H1 (cell line): ENCODE measurements at regions not wholly inside any gene's neighbourhood (a gene's known extent, or its start where the extent isn't known, plus 50 kb on each side); places are given as distances from the start of the nearest gene placed in this dataset.

Experiments
- CTCF ChIA-PET: fragments of 300-600 bp; sonication (Branson Sonifier 250); formaldehyde crosslinking; loops from one replicate; lab custom pipeline; 2021; ENCODE audit not compliant: partially characterized antibody; lab: Charles Lee
- POLR2A ChIA-PET: fragments of 300-600 bp; sonication (Branson Sonifier 250); formaldehyde crosslinking; loops from one replicate; lab custom pipeline; 2021; ENCODE audit warnings: inconsistent platforms; ENCODE audit not compliant: partially characterized antibody; lab: Charles Lee
- DNase-seq, 2 experiments: peaks; one replicate each; pipeline versions ENCODE4 v3.0.0 to v3.0.0-alpha.2; 2010 to 2022; ENCODE audit warnings: low spot score in 2 of 2, low read depth in 1 of 2, mixed read lengths in 1 of 2
- FAIRE-seq: peaks from 2 replicates; lab custom pipeline; 2011; peaks lifted over from hg19 to GRCh38; lab: Jason Lieb, UNC
- H2AFZ ChIP-seq: 2 replicates; pipeline ENCODE4 v1.8.1; 2012; ENCODE audit warnings: low read length, inconsistent platforms
- H2AK5ac ChIP-seq: 2 replicates; pipeline ENCODE4 v1.6.1; 2013; ENCODE audit warnings: low read depth, low read length
- H2BK120ac ChIP-seq: replicated peaks from 2 replicates; pipeline ENCODE3; 2013; ENCODE audit warnings: low read depth, low read length, inconsistent platforms
- H2BK12ac ChIP-seq: 2 replicates; pipeline ENCODE4 v1.6.1; 2013; ENCODE audit warnings: low read depth, low read length
- H2BK15ac ChIP-seq: 2 replicates; pipeline ENCODE4 v1.6.1; 2013; ENCODE audit warnings: low read length
- H2BK20ac ChIP-seq: 2 replicates; pipeline ENCODE4 v1.6.1; 2013; ENCODE audit warnings: low read length
- H2BK5ac ChIP-seq: 2 replicates; pipeline ENCODE4 v1.6.1; 2013; ENCODE audit warnings: low read depth, low read length
- H3K14ac ChIP-seq: 2 replicates; pipeline ENCODE4 v1.6.1; 2013; ENCODE audit warnings: inconsistent platforms; ENCODE audit not compliant: insufficient read length
- H3K18ac ChIP-seq: 2 replicates; pipeline ENCODE4 v1.6.1; 2013; ENCODE audit warnings: low read length; ENCODE audit errors: extremely low read depth
- H3K23ac ChIP-seq: 2 replicates; pipeline ENCODE4 v1.6.1; 2013; ENCODE audit warnings: inconsistent platforms; ENCODE audit not compliant: insufficient read length
- H3K23me2 ChIP-seq: 2 replicates; pipeline ENCODE4 v1.6.1; 2013; ENCODE audit warnings: low read depth, low read length
- H3K27ac ChIP-seq: 2 replicates; pipeline ENCODE4 v1.6.1; 2011; ENCODE audit warnings: low read depth, low read length, inconsistent platforms
- H3K27me3 ChIP-seq, 4 experiments: replicated peaks in 1 of 4; 1 replicate in 1 of 4; 2 replicates in 3 of 4; pipeline versions ENCODE4 v1.6.1 to v1.8.1; 2011 to 2013; ENCODE audit warnings: low read length in 3 of 4, mild to moderate bottlenecking in 3 of 4, inconsistent platforms in 2 of 4, mixed read lengths in 2 of 4, moderate library complexity in 1 of 4; ENCODE audit not compliant: control insufficient read depth in 3 of 4, insufficient read depth in 3 of 4; ENCODE audit errors: extremely low read depth in 1 of 4
- H3K36me3 ChIP-seq, 4 experiments: 2 replicates each; pipeline versions ENCODE4 v1.6.1 to v1.8.1; 2011 to 2013; ENCODE audit warnings: mild to moderate bottlenecking in 4 of 4, low read length in 3 of 4, moderate library complexity in 2 of 4, control low read depth in 1 of 4, inconsistent platforms in 1 of 4; ENCODE audit not compliant: insufficient read depth in 4 of 4, control insufficient read depth in 2 of 4
- H3K4ac ChIP-seq: replicated peaks from 2 replicates; pipeline ENCODE3; 2013; ENCODE audit warnings: low read length, low read depth, mixed read lengths, inconsistent platforms; ENCODE audit not compliant: insufficient read length
- H3K4me1 ChIP-seq, 4 experiments: replicated peaks in 1 of 4; 1 replicate in 1 of 4; 2 replicates in 3 of 4; pipeline versions ENCODE4 v1.6.1 to v1.8.1; 2011 to 2013; ENCODE audit warnings: low read length in 3 of 4, inconsistent platforms in 2 of 4, mixed read lengths in 1 of 4; ENCODE audit not compliant: insufficient read depth in 4 of 4, control insufficient read depth in 3 of 4
- H3K4me2 ChIP-seq, 2 experiments: 2 replicates each; pipeline versions ENCODE4 v1.6.1 to v1.8.1; 2011 to 2013; ENCODE audit warnings: low read depth in 2 of 2, low read length in 2 of 2, control low read depth in 1 of 2, inconsistent platforms in 1 of 2, mild to moderate bottlenecking in 1 of 2; ENCODE audit not compliant: insufficient read depth in 1 of 2
- H3K4me3 ChIP-seq, 4 experiments: fragments of 200-600, 300-600 bp in 1 of 4; sonication (generic), shearing (Covaris generic), sonication (Bioruptor Twin) in 1 of 4; 2 replicates each; pipeline versions ENCODE4 v1.5.1 to v1.8.1; 2011 to 2016; ENCODE audit warnings: low read length in 4 of 4, low read depth in 3 of 4, control low read depth in 2 of 4, inconsistent platforms in 2 of 4, mild to moderate bottlenecking in 2 of 4, mixed read lengths in 1 of 4, moderate library complexity in 1 of 4; ENCODE audit not compliant: insufficient read depth in 2 of 4; ENCODE audit errors: extremely low read depth in 1 of 4
- H3K56ac ChIP-seq: replicated peaks from 2 replicates; pipeline ENCODE3; 2013; ENCODE audit warnings: low read depth, mild to moderate bottlenecking, mixed read lengths, low read length, inconsistent platforms; ENCODE audit not compliant: insufficient read length
- H3K79me1 ChIP-seq: 2 replicates; pipeline ENCODE4 v1.6.1; 2013; ENCODE audit warnings: low read depth, low read length, control low read depth
- H3K79me2 ChIP-seq, 2 experiments: 2 replicates each; pipeline versions ENCODE4 v1.6.1 to v1.8.1; 2012 to 2013; ENCODE audit warnings: low read length in 2 of 2, mild to moderate bottlenecking in 2 of 2, inconsistent platforms in 1 of 2; ENCODE audit not compliant: insufficient read depth in 2 of 2, control insufficient read depth in 1 of 2
- H3K9ac ChIP-seq, 4 experiments: replicated peaks in 1 of 4; 1 replicate in 1 of 4; 2 replicates in 3 of 4; pipeline versions ENCODE4 v1.6.1 to v1.8.1; 2011 to 2013; ENCODE audit warnings: low read depth in 3 of 4, low read length in 3 of 4, control low read depth in 2 of 4, mild to moderate bottlenecking in 2 of 4, moderate library complexity in 2 of 4, inconsistent platforms in 1 of 4; ENCODE audit errors: extremely low read depth in 1 of 4
- H3K9me3 ChIP-seq, 2 experiments: 2 replicates each; pipeline versions ENCODE4 v1.6.1 to v1.8.1; 2012 to 2013; ENCODE audit warnings: mild to moderate bottlenecking in 2 of 2, moderate library complexity in 2 of 2, control low read depth in 1 of 2, inconsistent platforms in 1 of 2, low read depth in 1 of 2, low read length in 1 of 2, mixed read lengths in 1 of 2; ENCODE audit not compliant: insufficient read depth in 2 of 2
- H4K20me1 ChIP-seq, 2 experiments: replicated peaks in 1 of 2; 2 replicates each; pipeline versions ENCODE3 to v1.8.1; 2011 to 2013; ENCODE audit warnings: inconsistent platforms in 2 of 2, low read length in 2 of 2, mild to moderate bottlenecking in 1 of 2; ENCODE audit not compliant: insufficient read depth in 2 of 2, control insufficient read depth in 1 of 2
- H4K5ac ChIP-seq: 2 replicates; pipeline ENCODE4 v1.6.1; 2013; ENCODE audit warnings: low read length, low read depth, mixed read lengths, inconsistent platforms; ENCODE audit not compliant: insufficient read length
- H4K8ac ChIP-seq: 2 replicates; pipeline ENCODE4 v1.8.0; 2013; ENCODE audit warnings: mild to moderate bottlenecking, moderate library complexity, low read length, inconsistent platforms; ENCODE audit not compliant: insufficient read depth; ENCODE audit errors: extremely low read depth
- H4K91ac ChIP-seq: replicated peaks from 2 replicates; pipeline ENCODE3; 2013; ENCODE audit warnings: low read length, mixed read lengths, inconsistent platforms; ENCODE audit not compliant: insufficient read length
- RFX5 ChIP-seq: IDR thresholded peaks from 2 replicates; pipeline ENCODE4 v1.6.1; 2011; ENCODE audit warnings: low read depth, low read length, improper control_type of control experiment, borderline replicate concordance
- SIX5 ChIP-seq: IDR thresholded peaks from 2 replicates; pipeline ENCODE4 v1.6.1; 2011; ENCODE audit warnings: mild to moderate bottlenecking, low read depth, low read length
- WGBS, 2 experiments: shearing (Covaris generic) in 1 of 2; methylation state at CpG; one replicate each; pipeline versions ENCODE4 v1.1.6 to v1.1.7; 2013 to 2015; ENCODE audit warnings: low lambda C conversion rate in 2 of 2, mixed read lengths in 2 of 2, inconsistent platforms in 1 of 2, low coverage in 1 of 2, missing lambda C conversion rate in 1 of 2; ENCODE audit not compliant: insufficient replicate concordance in 2 of 2, insufficient coverage in 1 of 2, insufficient read length in 1 of 2; ENCODE audit errors: extremely low coverage in 1 of 2, missing lambda C conversion rate in 1 of 2; 5-methylcytosine and 5-hydroxymethylcytosine counted together

- Histone ChIP-seq H2AK5ac (no peak overlapping the region), H2BK120ac (no peak overlapping the region), H3K4ac (no peak overlapping the region), H3K4me1 (no peaks in the 10 kb centered on the region), H4K8ac (no peak overlapping the region), H3K18ac (no peak overlapping the region), H4K91ac (no peak overlapping the region), H2BK20ac (no peak overlapping the region), H2BK15ac (no peak overlapping the region), H4K5ac (no peak overlapping the region), H2BK5ac (no peak overlapping the region), H3K23me2 (no peaks in the 10 kb centered on the region), H4K20me1 (no peaks in the 10 kb centered on the region), H3K56ac (no peak overlapping the region), H3K4me3 (no peak overlapping the region), H3K79me1 (no peaks in the 10 kb centered on the region), H3K27me3 (no peaks in the 10 kb centered on the region), H3K14ac (no peak overlapping the region), H3K9ac (no peak overlapping the region), H3K4me2 (no peak overlapping the region), H2BK12ac (no peak overlapping the region), H3K79me2 (no peaks in the 10 kb centered on the region), H3K23ac (no peak overlapping the region), H2AFZ (no peak overlapping the region), H3K9me3 (no peaks in the 10 kb centered on the region), H3K27ac (no peak overlapping the region), H3K36me3 (no peaks in the 10 kb centered on the region)
- ChIA-PET CTCF (interaction anchor here (1.3 to 1.6 kb wide), 2 partner anchors 9 to 15 kb away, joined by 3 read pairs; no protein-coding TSS in a partner anchor), POLR2A (no interaction called here)
- 75% methylated on average over 5 of the region's 5 CpGs; no CpG with 5 or more reads in 1 of the 2 experiments for WGBS, 2 experiments
- FAIRE-seq = no peak
- no peak for DNase-seq
- TF ChIP-seq SIX5 (no peak), RFX5 (no peak)
Observed at GRCh38 chr5:128665747-128666355, 127.8 kb upstream of the FBN2 start.
